ENCODE measurements at regions not wholly inside any gene's neighbourhood (a gene's known extent, or its start where the extent isn't known, plus 50 kb on each side); places are given as distances from the start of the nearest gene placed in this dataset.
"Not testable (repeated sequence)": the region's sequence is repeated elsewhere in the genome, so short reads cannot be mapped to it uniquely, and the experiment has no call there.

- no peak for DNase-seq (ENCODE audit: low spot score)
Observed at GRCh38 chr4:171002246-171002645, 811.0 kb upstream of the GALNTL6 start.

DNA sequence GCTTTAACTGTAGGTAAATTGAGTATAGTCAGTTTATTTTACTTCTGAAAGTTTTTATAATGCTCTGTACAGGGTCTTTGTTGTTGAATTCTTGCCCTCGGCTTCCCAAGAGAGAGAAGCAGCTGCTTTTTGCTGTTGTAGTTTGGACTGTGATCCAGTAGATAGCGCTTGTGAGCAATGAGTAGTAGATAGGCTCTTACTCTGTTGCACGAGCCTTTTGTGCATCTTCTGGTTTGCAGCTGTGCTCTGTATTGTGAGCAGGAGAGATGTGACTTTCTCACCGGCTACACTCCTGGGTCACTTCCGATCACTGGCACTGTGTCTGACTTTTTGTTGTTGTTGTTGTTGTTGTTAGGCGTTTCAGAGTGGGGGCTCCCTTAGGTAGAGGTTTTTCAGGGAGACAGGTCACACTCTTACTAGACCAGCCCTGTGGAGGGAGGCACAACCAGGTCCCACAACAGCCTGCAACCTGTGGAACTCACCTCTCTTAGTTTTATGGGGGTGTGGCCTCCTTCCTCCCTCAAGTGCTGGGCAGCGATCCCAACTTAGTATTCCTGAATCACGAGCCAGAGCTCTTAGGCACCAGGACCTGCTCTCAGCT, 822.1 kb upstream of the GALNTL6 start:
- DNase-seq (ENCODE audit: low spot score), result peak; percentile 52

DNA sequence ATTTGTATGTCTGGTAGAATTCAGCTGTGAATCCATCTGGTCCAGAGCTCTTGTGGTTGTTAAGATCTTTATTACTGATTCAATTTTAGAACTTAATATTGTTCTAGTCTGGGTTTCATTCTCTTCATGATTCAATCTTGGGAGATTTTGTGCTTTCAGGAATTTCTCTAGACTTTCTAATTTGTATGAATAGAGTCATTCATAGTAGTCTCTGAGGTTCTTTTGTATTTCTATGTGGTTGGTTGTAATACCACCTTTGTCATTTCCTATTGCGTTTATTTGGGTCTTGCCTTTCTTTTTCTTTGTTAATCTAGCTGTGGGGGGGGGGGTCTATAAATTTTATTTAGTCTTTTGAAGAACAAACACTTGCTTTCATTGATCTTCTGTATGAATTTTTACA, 824.8 kb upstream of the GALNTL6 start:
- no peak for DNase-seq (ENCODE audit: low spot score)

DNA sequence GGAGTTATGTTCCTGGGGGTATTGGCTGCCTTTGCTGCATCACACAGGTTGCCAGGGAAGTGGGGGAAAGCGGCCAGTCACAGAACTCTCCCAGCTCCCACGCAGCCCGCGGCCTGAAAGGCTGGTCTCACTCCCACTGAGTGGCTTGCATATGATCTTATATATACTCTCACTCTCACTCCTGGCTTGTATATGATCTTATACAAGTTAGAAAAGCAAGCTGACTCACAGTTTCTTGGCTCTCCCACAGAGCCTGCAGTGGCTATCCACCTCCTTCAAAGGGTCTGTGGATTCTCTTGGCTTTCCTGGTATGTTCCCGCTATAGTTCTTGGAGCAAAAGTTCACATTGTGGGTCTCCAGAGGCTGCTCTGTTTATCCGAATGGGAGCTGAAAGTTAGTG, 833.5 kb upstream of the GALNTL6 start:
- no peak for DNase-seq (ENCODE audit: low spot score)

- no peak for DNase-seq (ENCODE audit: low spot score)
Observed at GRCh38 chr4:170978990-170979389, 834.2 kb upstream of the GALNTL6 start.

GRCh38 chr4:170949084-170949483, 859.3 kb upstream of the AADAT start:
- DNase-seq (ENCODE audit: low spot score), result peak; percentile 77

- no peak for DNase-seq (ENCODE audit: low spot score)
Observed at GRCh38 chr4:170940043-170940724, 850.4 kb upstream of the AADAT start.

GRCh38 chr4:170938588-170938987, 848.8 kb upstream of the AADAT start:
- no peak for DNase-seq (ENCODE audit: low spot score)

- DNase-seq (ENCODE audit: low spot score), result no peak
Observed at GRCh38 chr4:170931321-170931720, 841.6 kb upstream of the AADAT start.

DNA sequence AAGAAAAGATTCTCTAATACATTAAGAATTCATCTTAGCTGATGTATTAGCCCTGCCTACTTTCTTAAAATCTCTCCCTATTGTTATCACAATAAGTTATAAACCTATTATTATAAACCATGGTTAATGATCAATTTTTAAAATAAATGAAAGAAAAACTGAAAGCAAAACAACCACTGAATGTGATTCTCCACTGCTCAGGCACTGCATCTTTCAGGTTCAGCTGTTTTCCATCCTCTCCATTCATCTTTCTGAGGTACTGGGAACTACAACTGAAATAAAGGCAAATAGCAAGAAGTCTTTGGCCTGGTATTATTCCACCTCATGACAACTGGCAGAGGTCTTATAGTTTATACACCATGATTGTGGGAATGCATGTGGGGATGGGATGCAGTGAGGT, 798.9 kb upstream of the AADAT start:
- DNase-seq (ENCODE audit: low spot score), result no peak

- DNase-seq (ENCODE audit: low spot score), result no peak
Observed at GRCh38 chr4:170887396-170887795, 797.6 kb upstream of the AADAT start.

DNA sequence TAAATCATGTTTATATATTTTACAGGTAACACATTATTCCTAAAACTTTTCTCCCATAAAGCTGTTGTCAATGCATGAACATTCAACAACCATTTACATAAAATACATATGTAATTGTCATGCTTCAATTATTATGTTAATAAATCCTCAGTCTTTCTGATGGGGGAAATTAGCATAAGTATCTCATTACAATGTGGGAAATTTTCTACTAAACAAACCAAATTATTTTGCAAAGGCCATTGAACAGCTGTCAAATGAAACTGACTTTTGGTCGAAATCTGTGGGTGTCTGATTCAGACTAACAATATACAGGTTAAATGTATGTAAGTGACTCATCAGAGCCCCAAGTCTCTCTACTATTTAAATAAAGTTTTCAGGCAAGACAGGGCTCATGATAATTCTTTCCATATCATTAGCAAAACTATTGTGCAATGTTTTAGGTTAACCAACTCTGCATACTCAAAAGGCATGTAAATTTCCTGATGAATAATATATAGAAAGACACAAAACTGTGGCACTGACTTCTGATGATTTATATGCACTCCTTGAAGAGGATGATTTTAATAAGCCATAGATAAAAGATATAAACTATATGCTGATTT, 795.3 kb upstream of the AADAT start:
- DNase-seq (ENCODE audit: low spot score), result no peak

GRCh38 chr4:170881646-170882045, 791.9 kb upstream of the AADAT start:
- not testable (repeated sequence) for DNase-seq (ENCODE audit: low spot score)

DNA sequence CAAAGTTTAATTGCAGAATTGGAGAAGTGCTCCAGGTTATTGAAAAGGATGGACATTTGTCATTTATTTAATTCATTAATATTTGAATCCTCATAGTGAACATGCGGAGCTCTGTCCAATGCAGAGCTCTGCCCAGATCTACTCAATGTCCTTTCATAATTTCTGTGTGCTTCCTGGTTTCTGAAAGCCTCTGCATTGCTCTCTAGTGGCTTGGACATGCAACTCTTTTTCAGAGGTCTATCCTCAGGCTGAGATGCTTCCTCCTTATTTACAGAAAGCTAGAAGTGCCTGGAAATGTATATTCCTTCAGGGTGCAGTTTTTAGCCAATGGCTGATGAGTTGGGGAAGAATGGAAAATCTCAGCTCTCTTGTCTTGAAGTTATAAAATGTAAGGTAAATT, 786.1 kb upstream of the AADAT start:
- DNase-seq (ENCODE audit: low spot score), result peak; percentile 10

DNA sequence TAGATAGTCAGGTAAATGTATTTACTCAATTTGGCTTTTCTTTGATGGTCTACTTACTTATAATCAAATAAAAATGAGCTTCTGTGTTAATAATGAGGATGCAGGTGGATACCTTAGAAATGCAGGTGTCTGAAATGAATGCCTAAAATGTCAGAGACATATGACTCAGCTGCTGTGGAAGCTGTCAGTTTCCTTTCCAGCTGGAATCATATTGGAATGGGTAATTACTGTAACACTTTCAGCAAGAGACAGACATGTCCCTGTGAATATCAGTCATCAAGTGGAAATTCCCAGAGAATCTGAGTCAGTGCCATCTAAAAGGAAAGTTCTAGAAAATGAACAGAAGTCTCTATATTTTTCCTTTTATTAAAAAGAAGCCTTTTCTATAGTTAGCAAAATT, 783.0 kb upstream of the AADAT start:
- no peak for DNase-seq (ENCODE audit: low spot score)

DNA sequence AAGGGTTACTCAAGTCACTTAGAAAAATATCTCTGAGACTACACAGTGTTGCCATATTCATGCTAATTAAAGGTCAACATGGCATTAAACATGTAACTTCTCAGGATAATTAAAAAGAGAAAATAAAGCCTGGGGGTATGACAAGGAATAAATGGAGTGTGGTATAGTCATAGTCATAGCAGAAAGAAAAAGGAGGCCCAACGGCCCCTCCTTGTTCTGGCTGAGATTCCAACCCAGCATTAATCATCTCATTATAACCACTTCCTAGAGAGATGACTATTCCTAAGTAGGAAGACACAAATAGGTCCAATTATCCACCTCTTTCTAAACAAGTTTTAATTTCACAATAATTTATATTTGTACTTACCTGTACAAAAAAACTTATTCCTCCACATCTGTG, 778.4 kb upstream of the AADAT start:
- DNase-seq (ENCODE audit: low spot score), result no peak

GRCh38 chr4:170854097-170854496, 764.3 kb upstream of the AADAT start:
- no peak for DNase-seq (ENCODE audit: low spot score)

DNA sequence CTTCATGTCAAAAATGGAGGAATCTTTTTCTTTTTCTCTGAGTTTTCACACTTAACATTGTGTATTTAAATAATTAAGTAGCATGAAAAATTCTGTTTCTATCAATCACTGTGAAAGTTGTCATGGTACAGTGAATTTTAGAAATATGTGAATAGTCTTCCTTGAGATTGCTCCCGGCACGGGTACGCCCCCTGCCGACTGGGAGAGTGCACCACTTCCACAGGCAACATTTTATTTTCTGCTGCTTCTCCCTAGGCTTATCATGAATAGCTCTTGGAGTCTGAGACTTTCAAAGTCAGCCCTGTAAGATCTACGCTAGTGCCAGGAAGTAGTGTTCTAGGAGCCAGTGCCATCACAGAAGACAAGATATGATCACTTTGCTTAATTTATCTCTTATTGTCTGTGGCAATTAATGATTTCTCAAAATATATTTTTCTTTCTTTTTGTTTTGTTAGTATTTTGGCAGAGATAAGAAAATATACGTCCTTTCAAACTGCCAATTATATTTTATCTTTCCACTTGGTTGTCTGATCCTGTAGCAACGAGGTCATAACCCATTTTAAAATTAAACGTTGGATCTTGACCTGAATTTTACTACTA, 763.8 kb upstream of the AADAT start:
- DNase-seq (ENCODE audit: low spot score), result peak; percentile 33

GRCh38 chr4:170849969-170850368, 760.2 kb upstream of the AADAT start:
- no peak for DNase-seq (ENCODE audit: low spot score)

- DNase-seq (ENCODE audit: low spot score), result no peak
Observed at GRCh38 chr4:170827562-170828274, 738.0 kb upstream of the AADAT start.

- DNase-seq (ENCODE audit: low spot score), result no peak
Observed at GRCh38 chr4:170818786-170819185, 729.0 kb upstream of the AADAT start.

- no peak for DNase-seq (ENCODE audit: low spot score)
Observed at GRCh38 chr4:170805352-170805751, 715.6 kb upstream of the AADAT start.

Measured in SK-N-DZ (cell line).